PC-9 (cell line): ENCODE measurements at regions not wholly inside any gene's neighbourhood (a gene's known extent, or its start where the extent isn't known, plus 50 kb on each side); places are given as distances from the start of the nearest gene placed in this dataset.

Experiments
- EZH2 ChIP-seq: fragments of 200-600 bp; sonication (generic); IDR thresholded peaks from 2 replicates; pipeline ENCODE4 v1.8.0; 2017; ENCODE audit warnings: antibody characterized with exemption, low read depth
- TF ChIP-seq, protein P1 (sequence below): fragments of 200-600 bp; sonication (generic); conservative IDR thresholded peaks from 2 replicates; pipeline ENCODE4 v1.6.1; 2017; ENCODE audit warnings: mixed run types, antibody characterized with exemption, mild to moderate bottlenecking, moderate library complexity

DNA sequence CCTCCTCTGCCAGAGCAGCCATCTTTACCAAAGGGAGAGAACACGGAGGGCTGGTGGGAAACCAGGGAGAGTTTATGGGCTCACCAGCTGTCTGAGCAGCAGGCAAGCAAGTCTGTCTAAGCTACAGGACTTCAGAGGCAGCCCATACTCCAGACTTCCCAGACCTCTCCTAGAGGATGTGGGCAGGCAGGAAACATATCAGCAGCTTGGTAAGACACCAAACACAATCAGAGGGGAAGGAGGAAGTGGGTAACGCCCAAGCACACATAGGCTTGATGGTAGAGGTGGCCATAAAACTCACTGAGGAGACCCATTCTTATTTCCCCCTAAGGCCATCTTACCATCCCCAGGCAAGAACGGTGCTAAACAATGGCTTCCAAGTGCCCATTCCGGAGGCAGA lies 143.1 kb upstream of the ARID1B start:
- TF ChIP-seq, protein P1, sequence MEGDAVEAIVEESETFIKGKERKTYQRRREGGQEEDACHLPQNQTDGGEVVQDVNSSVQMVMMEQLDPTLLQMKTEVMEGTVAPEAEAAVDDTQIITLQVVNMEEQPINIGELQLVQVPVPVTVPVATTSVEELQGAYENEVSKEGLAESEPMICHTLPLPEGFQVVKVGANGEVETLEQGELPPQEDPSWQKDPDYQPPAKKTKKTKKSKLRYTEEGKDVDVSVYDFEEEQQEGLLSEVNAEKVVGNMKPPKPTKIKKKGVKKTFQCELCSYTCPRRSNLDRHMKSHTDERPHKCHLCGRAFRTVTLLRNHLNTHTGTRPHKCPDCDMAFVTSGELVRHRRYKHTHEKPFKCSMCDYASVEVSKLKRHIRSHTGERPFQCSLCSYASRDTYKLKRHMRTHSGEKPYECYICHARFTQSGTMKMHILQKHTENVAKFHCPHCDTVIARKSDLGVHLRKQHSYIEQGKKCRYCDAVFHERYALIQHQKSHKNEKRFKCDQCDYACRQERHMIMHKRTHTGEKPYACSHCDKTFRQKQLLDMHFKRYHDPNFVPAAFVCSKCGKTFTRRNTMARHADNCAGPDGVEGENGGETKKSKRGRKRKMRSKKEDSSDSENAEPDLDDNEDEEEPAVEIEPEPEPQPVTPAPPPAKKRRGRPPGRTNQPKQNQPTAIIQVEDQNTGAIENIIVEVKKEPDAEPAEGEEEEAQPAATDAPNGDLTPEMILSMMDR, result no peak
- TF ChIP-seq EZH2, result no peak
